Left ventricle myocardium inferior (tissue), 1 donor: ENCODE measurements at regions not wholly inside any gene's neighbourhood (a gene's known extent, or its start where the extent isn't known, plus 50 kb on each side); places are given as distances from the start of the nearest gene placed in this dataset.

Experiments used
- DNase-seq: peaks from one replicate; pipeline ENCODE4 v3.0.0-alpha.2; 2020
- H3K27ac ChIP-seq: fragments of 200-600 bp; replicated peaks from 2 replicates; pipeline ENCODE4 v1.8.0; 2021
- H3K27me3 ChIP-seq: fragments of 200-600 bp; 2 replicates; pipeline ENCODE4 v1.8.0; 2021; ENCODE audit warnings: low read depth
- H3K36me3 ChIP-seq: fragments of 200-600 bp; 2 replicates; pipeline ENCODE4 v1.8.0; 2021
- H3K4me1 ChIP-seq: fragments of 200-600 bp; 2 replicates; pipeline ENCODE4 v1.8.0; 2021
- H3K4me3 ChIP-seq: fragments of 200-600 bp; 2 replicates; pipeline ENCODE4 v1.8.0; 2021; ENCODE audit warnings: mild to moderate bottlenecking, moderate library complexity
- H3K9me3 ChIP-seq: fragments of 200-600 bp; replicated peaks from 2 replicates; pipeline ENCODE4 v1.8.0; 2021
- CTCF ChIP-seq: fragments of 200-600 bp; IDR thresholded peaks from 2 replicates; pipeline ENCODE4 v1.8.0; 2021; ENCODE audit warnings: antibody characterized with exemption, mild to moderate bottlenecking, borderline replicate concordance
- intact Hi-C: fragments of 100-400 bp; cut with micrococcal nuclease; formaldehyde crosslinking; loops from one replicate; pipeline ENCODE4 v1.11.0; 2022
- donor health status: DM: no; HTN: yes; CAD: no; lungs with severe emphysema.

GRCh38 chr1:114236517-114236916 lies 82.8 kb upstream of the SYT6 start:
- Histone ChIP-seq H3K36me3 (no peaks in the 10 kb centered on the region), H3K9me3 (peaks cover 13% of the 10 kb centered on the region), H3K4me3 (no peak overlapping the region), H3K27ac (no peak overlapping the region), H3K27me3 (peaks cover 7% of the 10 kb centered on the region), H3K4me1 (peaks cover 10% of the 10 kb centered on the region)
- TF ChIP-seq CTCF: no peak
- intact Hi-C loops: no loop called here
- DNase-seq: no peak

- TF ChIP-seq CTCF: no peak
- Histone ChIP-seq H3K36me3 (no peaks in the 10 kb centered on the region), H3K9me3 (peaks cover 8% of the 10 kb centered on the region), H3K4me1 (peaks cover 10% of the 10 kb centered on the region), H3K4me3 (no peak overlapping the region), H3K27ac (peak overlapping the region; percentile 45), H3K27me3 (peaks cover 7% of the 10 kb centered on the region)
- intact Hi-C loops: no loop called here
- DNase-seq: no peak
Measured at GRCh38 chr1:114235960-114236359, 82.3 kb upstream of the SYT6 start.

- Histone ChIP-seq H3K9me3 (peaks cover 7% of the 10 kb centered on the region), H3K27me3 (peaks cover 10% of the 10 kb centered on the region), H3K4me3 (no peak overlapping the region), H3K27ac (peak overlapping the region; percentile 45), H3K36me3 (no peaks in the 10 kb centered on the region), H3K4me1 (peaks cover 10% of the 10 kb centered on the region)
- intact Hi-C loops: no loop called here
- TF ChIP-seq CTCF: no peak
- no peak for DNase-seq
Measured at GRCh38 chr1:114235281-114235680, 81.6 kb upstream of the SYT6 start.

- no peak overlapping the region for H3K4me3 ChIP-seq
- H3K9me3 ChIP-seq: no peaks in the 10 kb centered on the region
- H3K4me1 ChIP-seq: peaks cover 10% of the 10 kb centered on the region
- no peak for TF ChIP-seq CTCF
- intact Hi-C loops: no loop called here
- no peak for DNase-seq
- no peak overlapping the region for H3K27ac ChIP-seq
- peaks cover 11% of the 10 kb centered on the region for H3K27me3 ChIP-seq
- H3K36me3 ChIP-seq: no peaks in the 10 kb centered on the region
Measured at GRCh38 chr1:114234408-114235124, 80.9 kb upstream of the SYT6 start.

GRCh38 chr1:114232691-114233090 lies 79.0 kb upstream of the SYT6 start:
- Histone ChIP-seq H3K4me3 (no peak overlapping the region), H3K27me3 (peaks cover 7% of the 10 kb centered on the region), H3K27ac (no peak overlapping the region), H3K9me3 (no peaks in the 10 kb centered on the region), H3K36me3 (no peaks in the 10 kb centered on the region), H3K4me1 (peaks cover 10% of the 10 kb centered on the region)
- no peak for TF ChIP-seq CTCF
- intact Hi-C loops: no loop called here
- no peak for DNase-seq
